Stimulated activated CD4-positive, alpha-beta T cell treated with anti-CD3 and anti-CD28 coated beads, Interleukin-15, amount 100 ng/mL, for 24 hours (primary cell): ENCODE measurements at regions not wholly inside any gene's neighbourhood (a gene's known extent, or its start where the extent isn't known, plus 50 kb on each side); places are given as distances from the start of the nearest gene placed in this dataset.
"Not testable (repeated sequence)": the region's sequence is repeated elsewhere in the genome, so short reads cannot be mapped to it uniquely, and the experiment has no call there.

Source experiments
- DNase-seq: peaks from one replicate; pipeline ENCODE4 v3.0.0-alpha.2; 2020

DNA sequence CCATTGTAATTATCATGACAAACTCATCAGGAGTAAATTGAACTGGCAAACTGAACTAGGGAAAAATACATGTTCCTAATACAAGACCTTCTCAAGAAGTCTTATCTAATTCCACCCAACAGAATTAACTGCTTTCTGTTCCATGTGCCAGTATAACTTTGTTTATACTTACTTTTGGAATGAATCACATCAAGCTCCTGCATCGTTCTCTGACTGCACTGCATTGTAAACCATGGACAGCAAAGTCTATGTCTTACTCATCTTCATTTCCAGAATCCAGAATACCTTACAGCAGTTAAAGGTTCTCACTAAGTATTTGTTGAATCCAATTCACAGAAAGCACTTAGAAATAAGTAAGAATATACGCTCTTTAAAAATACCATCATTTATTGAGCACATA is 102.8 kb downstream of the PLK2 start:
- no peak for DNase-seq

DNA sequence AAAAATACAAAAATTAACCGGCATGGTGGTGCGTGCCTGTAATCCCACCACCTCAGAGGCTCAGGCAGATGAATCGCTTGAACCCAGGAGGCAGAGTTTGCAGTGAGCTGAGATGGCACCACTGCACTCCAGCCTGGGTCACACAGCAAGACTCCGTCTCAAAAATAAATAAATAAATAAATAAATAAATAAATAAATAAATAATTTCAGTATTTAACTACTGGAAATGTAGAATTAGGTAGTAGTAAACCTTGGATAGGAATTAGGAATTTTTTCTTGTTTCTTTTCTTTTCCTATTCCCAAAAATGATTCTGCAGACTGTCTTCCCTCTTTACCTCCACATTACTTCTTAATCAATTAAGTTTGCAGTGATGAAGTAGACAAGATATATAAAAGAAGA is 103.2 kb downstream of the PLK2 start:
- no peak for DNase-seq

DNA sequence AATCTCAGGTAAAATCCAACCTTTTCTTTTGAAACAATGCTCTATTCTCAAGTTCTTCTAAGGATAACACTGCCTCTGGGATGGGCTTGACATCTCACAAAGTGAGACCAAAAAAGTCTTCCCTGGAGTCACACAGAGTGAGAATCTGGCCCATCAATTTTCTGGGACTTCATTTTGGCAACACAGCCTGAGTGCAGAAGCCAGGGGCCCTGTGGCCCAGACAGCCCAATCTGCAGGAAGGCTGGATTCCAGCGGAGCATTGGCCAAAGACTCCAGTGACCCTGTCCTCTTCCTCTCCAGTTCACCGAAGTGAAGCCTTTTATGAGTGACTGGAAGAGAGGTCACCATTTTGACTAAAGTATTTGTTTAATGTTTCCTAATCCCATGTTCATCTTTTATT is 105.1 kb downstream of the PLK2 start:
- DNase-seq = no peak

DNA sequence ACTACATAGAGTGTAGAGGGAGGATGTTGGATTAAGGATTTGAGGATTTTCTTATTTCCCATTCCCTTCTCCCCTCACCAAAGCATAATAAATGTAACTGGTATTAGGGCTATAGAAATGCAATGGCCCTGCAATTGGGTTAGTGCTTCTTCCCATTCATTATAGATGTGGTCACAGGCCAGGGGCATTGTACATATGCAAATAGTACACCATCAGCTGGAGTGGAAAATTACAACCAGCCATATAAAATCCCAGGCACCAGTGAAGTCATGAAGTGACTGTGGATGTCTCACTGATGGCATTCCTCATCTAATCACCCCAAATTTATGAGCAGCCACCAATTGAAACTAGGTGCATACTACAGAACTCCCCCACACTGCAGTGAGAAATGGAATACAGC is 105.9 kb downstream of the PLK2 start:
- no peak for DNase-seq

DNA sequence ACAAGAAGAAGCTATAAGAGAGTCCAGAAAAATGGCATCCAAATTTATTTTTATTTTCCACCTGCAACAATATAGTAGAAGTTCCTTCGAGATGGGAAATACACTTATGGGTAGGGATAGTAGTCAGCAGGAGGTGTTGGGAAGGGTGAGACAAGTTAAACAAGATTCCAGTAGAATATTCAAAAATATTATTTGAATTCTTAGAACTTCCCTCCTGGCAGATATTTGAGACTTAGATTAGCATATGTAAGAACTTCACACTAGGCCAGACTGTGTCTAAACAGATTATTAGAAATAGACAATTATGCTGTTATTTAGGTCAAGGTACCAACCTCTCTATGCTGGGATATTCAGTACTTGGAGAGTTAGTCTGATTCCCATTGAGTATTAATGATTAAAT is 108.7 kb downstream of the PLK2 start:
- DNase-seq = no peak

DNA sequence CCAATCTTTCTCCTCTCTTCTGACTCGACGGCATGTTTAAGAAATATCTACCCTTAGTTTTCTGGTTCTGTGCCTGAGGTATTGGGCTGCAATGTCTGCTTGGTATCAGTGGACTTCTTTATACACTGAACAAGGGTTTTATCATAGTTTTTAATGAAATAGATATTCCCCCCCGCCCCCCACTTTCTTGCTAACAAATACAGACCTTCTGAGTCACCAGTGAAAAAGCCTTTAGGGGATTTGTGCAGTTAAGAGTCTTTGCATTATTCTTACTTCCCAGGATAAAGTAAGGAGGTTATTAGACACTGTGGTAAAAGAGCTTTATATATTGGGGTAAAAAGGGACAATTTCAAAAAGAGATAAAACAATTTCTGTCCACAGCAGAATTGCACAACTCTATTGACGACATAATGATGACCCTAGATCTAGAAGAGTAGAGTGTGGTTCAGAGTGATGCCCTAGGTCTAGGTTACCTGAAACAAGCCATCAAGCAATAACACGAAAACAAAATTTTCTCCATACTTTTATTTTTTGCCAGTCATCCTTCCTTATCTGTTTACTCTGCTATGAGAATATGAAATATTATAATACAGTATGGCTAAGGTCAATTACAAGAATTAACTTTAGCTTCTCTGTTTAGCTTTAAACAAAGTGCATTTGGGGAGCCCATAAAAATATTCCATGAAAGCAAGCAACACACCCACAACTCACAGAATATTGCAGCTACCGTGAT is 110.7 kb downstream of the PLK2 start:
- no peak for DNase-seq

DNA sequence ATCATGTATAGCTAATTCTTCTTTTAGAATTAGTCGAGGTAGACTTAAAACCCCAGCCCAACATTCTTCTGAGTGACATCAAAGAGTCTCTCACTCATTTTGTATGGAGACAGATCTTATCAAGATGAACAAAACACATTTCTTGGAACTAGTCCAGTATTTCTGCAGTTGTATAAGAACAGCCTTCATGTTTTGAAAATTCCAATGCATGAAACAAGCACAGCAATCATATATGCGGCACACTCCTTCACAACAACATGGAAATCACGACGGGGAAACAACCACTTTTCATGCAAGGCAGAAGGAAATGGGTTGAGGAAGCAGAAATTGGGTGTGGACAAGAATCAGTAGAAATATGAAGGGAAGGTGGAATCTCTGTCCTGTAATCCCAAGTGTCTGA is 113.8 kb downstream of the PLK2 start:
- DNase-seq = no peak

DNA sequence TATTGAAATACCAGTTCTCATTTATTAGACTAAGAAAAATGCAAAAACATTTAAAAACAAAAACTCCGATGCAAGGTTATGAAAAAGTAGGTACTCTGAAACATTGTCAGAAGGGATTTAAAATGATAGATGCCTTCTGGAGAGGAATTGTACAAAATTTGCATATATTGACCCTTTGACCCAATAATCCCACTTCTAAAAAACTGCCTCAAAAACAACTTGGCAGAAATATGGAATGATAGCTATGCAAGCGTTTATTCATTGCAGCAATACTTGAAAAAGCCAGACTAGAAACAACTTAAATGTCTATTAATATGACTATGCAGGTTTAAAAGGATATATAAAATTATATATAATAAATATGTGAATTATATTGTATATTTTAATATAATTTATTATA is 118.4 kb downstream of the PLK2 start:
- DNase-seq = no peak

DNA sequence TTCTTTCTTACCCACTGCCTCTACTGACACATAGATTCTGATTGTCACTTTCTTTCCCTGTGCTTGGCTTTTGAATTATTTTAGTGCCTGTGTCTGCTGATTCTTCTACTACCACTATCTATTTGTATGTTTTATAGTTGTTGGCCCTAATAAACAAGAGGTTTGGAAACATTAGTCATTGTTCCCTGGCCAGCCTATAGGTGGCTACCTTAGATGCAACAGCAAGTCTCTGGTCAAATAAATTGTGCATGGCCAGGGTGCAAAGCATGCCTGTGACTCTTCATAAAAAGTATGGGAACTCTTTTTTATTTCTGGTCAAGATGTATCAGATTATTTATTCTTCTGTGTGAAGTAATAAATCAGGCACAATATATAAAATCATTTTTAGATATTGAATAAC is 124.4 kb downstream of the PLK2 start:
- no peak for DNase-seq

DNA sequence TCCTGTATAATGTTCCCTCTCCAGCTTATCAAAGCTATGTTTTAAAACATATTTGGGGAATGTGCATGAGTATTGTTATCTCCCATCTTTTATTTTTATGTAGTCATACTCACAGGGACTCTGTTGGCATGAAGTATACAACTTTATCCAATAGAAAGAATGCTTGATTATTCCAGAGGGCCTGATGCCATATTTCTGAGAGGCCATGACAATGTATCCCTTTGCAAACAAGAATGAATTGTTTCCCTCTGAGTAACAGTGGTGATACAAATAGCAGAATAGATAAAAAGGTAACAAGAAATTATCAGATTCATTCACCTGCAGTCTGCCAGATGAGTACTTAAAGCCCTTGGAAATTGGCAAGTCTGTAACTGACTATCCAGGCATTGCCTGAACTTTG is 125.9 kb downstream of the PLK2 start:
- DNase-seq = no peak

DNA sequence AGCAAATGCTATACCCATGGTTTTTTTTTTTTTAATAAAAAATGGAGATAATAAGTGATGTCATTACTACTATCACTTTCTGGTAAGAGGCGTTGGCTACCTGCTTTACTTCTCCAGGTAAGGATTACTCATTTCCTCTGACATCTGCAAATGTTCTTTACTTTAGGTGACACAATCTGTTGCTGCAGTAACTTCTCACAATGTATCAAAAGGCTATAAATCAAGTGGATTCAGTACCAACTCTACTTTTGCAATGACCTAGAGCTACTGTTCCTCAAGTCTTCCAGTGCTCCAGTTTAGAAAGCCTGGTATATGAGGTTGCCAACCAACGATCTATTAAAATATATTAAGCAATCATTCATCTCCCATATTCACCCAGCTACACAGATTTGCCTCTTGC is 129.1 kb downstream of the PLK2 start:
- no peak for DNase-seq

DNA sequence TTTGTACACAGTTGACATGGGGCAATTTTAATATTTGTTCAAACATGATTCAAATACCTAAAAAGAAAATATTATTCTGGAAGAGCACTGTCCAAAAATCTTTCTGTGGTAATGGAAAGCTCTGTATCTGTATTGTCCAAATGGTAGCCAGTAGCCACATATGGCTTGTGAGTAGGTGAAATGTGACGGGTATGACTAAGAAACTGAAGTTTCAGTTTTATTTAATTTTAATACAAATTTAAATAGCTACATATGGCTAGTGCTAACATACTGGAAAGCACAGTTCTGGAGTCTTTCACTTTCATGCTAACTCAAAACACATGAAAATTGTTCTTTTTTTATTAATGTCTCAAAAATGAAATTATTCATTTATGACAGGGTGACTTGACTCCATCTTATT is 132.6 kb downstream of the PLK2 start:
- no peak for DNase-seq

DNA sequence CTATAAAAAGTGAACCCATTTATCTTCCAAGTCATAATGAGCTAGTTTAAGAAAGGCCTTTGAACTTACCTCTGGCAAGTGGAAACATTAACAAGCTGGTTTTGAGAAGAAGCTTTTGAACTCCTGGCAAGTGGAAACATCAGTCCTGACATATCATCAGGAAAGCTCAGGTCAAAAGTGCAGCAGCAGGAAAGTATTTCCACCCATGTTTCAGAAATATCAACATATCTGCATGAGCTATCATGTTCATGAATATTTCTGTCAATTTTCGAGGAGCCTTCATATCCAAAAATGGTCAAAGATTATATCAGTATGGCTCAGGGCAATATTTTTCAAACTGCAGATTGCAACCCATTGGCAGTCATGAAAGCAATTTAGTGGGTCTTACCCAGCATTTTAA is 133.9 kb downstream of the PLK2 start:
- DNase-seq = no peak

DNA sequence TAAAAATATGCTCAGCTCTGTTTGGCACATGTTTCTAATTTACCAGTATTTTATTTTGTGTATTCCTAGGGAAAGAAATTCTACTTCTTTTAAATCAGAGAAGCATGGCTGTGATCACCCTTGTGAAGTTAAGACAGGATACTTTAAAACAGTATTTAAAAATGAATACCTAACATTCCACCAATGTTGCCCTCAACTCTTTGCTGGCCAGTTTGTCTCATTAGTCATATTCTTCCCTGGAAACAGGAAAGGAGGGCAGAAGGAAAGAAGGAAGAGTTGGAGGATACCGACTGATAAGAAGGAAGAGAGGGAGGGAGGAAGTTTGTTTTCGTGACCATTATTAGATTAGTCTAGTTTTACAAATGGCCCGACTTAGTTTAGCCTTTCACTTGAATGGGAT is 137.4 kb downstream of the PLK2 start:
- no peak for DNase-seq

DNA sequence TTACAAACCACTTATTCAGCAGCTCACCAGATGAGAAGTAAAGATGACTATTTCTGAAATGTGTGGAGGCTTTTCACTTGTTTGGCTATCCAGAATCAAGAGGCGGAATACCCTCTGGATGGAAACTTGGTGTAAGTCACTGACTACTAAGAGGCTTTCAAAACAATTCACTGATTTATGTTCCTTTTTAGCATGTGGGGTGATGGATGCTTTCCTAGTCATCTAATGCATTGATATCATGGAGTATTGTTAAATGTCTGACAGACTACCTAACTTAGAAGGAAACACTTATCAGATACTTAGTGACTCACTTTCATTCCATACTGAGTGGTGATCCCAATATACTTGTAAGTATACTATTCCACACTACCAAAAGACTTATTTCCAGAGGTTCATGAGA is 141.4 kb downstream of the PLK2 start:
- DNase-seq = no peak

DNA sequence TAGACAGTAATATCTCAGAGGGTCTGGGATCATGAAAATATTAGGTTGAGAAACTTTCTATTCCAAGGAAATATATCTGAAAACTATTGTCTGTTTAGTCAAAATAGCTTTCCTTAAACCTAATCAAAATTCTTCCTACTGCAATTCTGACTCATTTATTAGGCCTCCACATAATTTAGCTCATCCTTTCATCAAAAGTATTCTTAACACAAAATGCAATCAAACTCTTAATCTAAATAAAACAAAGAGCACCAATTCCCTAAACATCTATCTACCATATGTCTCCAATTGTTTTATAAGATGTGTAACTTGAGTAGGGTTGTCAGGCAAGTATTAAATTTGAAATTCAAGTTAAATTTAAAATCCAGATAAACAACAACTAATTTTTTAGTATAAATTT is 142.1 kb downstream of the PLK2 start:
- DNase-seq = no peak

DNA sequence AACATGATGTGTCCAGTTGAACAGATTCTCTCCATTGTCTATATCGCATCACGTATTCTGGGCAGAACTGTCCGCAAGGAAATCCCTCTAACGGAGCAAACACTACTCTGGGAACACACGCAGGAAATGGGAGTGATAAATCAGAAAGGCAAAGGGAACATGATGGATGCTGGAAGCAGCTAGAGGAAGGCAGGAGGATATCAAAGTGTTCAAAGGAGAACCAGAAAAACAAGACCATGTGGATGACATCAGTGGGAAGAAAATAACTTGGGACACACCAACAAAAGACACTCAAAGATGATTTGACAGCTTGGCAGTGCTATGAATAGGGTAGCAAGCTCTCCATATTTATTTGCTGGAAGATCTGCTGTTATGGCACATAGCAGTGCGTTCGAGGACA is 142.9 kb downstream of the PLK2 start:
- DNase-seq = no peak

DNA sequence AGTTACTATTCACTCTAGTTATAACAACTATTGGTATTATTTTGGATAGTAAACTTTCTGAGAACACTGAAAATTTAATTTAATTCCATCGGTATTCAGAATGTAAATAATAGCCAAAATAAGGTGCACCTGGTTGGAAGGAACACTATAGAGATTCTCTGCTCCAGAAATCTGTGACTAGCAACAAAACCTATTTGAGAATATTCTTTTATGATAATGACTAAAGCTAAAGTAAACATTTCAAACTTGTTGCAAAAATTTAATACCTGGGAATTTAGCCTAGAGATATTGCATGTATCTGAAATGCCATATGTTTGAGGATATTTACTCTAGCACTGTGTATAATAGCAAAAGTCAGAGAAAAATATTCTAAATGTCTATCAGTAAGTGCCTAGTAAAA is 144.1 kb downstream of the PLK2 start:
- DNase-seq = no peak

DNA sequence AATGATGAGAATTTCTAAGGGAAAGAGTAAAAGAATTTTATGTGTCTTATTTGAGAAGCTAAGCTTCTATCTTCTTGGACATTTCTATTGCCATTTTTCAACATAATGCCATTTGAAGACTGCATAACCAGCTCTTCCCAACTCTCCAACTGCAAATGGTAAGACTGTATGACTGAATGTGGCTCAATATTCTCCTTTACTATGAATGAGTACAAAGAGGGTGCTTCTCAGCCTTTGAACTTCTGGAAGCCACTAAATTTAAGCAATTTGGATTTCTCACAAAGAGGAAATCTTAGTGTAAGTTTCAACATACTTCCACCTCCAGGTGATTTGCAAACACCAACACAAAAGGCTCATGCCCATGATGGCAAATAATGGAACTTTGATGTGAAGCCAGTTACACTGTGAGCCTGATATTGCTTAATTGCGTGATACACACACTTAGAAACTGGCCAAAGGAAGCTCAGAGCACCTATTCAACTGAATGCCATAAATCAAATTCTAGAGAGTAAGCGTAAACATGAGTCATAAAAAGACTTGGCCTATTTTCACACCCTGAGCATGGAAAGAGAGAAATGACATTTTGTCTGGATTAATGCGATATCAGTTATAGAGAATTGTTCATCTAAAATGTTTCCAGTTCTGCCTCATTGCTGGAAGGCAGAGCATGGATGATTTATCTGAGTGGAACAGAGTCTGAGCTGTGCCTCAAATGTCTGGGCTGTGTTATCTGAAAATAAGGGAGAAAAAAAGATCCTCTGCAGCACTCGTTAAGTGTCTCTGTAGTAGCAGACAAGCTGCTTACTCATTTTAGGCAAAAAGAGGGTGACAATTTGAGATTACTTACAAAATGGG is 145.3 kb downstream of the PLK2 start:
- DNase-seq = no peak

DNA sequence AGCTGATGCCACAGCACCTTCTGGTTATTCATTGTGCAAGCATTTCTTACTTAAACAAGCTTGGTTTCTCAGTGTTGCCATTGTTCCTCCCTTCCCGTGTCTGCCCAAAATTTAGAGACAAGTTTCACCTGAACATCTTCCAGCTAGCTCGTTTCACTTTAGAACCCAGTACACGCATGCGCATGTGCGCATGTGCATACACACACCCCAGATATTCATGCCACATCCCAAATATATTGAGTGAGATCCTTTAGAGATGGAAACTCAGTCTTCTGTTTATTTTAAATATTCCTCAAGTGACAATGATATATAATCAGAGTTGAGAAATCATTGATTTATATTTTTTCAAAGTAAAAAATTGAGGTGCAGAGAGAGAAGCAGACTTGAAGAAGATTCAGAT is 147.6 kb downstream of the PLK2 start:
- no peak for DNase-seq

DNA sequence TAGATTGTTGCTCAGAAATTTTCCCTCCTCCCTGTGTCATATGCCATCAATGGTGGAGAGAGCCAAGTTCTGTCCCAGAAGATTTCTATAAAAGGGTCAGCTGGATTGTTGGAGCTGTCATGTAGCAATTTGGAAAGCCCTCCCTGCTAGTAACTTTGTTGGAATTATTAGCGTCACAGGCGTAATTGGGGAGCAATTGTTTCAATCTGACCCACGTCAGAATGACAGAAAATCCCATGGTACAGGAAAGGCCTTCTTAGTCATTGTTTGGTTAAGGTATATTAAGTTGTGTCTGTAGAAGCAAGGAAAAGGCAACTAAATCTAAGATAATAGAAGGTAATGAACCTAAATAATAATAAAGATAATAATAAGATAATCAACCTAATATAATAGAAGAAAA is 148.4 kb downstream of the PLK2 start:
- no peak for DNase-seq

DNA sequence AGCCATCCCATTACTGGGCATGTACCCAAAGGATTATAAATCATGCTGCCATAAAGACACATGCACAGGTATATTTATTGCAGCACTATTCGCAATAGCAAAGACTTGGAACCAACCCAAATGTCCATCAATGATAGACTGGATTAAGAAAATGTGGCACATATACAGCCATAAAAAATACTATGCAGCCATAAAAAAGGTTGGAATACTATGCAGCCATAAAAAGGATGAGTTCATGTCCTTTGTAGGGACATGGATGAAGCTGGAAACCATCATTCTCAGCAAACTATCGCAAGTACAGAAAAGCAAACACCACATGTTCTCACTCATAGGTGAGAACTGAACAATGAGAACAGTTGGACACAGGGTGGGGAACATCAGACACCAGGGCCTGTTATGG is 151.5 kb downstream of the PLK2 start:
- DNase-seq = not testable (repeated sequence)

DNA sequence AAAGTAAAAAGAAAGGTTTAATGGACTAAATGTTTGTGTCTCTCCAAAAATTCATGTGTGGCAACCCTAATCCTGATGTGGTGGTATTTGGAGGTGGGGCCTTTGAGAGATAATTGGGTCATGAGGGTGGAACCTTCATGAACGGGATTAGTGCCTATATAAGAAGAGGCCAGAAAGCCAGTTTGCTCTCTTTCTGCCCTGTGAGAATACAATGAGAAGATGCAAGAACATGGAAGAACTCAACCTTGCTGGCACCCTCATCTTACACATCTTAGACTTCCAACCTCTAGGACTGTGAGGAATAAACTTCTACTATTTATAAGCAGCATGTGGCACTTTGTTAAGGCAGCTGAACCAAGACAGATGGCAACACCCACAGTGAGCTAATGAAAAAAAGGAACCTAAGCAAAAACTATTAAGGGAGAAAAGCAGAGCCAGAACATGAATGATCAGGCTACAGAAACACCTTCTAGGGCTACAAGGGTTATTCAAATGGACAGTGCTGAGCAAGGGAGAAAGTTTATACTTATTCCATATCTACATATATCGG is 159.5 kb downstream of the PLK2 start:
- DNase-seq = no peak

DNA sequence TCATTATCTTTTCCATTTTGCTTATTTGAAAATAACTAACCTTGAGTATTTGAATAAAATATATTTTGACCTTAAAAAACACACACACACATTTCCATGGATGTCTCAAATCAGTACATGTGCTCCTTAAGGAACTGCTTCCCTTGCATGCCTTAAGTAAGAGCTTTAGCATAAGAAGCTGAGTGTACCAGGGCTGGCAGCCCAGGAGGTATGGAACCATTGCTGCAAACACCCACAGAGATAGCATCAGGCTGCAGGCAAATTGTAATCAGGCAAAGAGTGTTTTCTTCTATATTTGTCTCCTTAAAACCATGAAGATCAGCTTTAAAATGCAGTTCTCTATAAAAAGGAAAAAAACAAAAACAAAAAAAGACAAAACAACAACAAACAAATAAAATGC is 160.6 kb downstream of the PLK2 start:
- DNase-seq = no peak
